GM19240 (cell line): ENCODE measurements at regions not wholly inside any gene's neighbourhood (a gene's known extent, or its start where the extent isn't known, plus 50 kb on each side); places are given as distances from the start of the nearest gene placed in this dataset.

Experiments used
- DNase-seq: peaks from one replicate; pipeline ENCODE4 v3.0.0; 2011; ENCODE audit warnings: low spot score; ENCODE audit not compliant: insufficient read length

- no peak for DNase-seq
Observed at GRCh38 chr5:6026766-6027406, 351.5 kb downstream of the MED10 start.

- DNase-seq = no peak
Observed at GRCh38 chr5:6019612-6020011, 358.7 kb downstream of the MED10 start.

DNA sequence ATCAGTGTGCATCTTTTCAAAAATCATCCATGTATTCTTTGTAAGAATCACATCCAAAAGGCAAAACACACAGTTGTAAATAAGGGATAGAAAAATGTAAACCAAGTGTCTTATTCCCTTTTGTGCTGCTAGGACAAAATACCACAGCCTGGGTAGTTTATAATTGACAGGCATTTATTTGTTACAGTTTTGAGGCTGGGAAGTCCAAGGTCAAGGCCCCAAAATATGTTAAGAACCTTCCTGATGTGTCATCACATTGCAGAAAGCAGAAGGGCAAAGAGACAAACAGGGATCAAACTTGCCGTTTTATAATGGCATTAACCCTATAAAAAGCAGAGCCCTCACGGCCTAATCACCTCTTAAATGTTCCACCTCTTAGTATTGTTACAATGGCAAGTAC, 364.8 kb downstream of the MED10 start:
- no peak for DNase-seq

DNA sequence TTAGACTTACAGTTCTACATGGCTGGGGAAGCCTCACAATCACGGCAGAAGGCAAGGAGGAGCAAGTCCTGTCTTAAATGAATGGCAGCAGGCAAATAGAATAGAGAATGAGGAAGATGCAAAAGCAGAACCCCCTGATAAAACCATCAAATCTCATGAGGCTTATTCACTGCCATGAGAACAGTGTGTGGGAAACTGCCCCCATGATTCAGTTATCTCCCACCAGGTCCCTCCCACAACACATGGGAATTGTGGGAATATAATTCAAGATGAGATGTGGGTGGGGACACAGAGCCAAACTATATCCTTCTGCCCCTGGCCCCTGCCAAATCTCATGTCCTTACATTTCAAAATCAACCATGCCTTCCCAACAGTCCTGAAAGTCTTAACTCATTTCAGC, 367.1 kb downstream of the MED10 start:
- DNase-seq = no peak

- no peak for DNase-seq
Observed at GRCh38 chr5:6006838-6007314, 371.5 kb downstream of the MED10 start.

- DNase-seq = no peak
Observed at GRCh38 chr5:6003040-6003825, 375.1 kb downstream of the MED10 start.

GRCh38 chr5:6000867-6001266, 377.5 kb downstream of the MED10 start:
- DNase-seq = no peak

DNA sequence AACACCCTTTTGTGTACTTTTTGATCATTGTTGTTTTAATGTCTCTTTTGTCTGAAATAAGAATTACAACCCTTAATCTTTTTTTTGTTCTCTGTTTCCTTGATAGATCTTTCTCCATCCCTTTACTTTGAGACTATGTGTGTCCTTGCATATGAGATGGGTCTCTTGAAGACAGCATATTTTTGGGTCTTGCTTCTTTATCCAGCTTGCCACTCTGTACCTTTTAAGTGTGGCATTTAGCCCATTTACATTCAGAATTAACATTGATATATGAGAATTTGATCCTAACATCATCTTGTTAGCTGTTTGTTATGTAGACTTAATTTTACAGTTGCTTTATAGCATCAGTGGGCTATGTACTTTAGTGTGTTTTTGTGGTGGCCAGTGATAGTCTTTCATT, 382.5 kb downstream of the MED10 start:
- DNase-seq = no peak

GRCh38 chr5:5986492-5987178, 391.7 kb downstream of the MED10 start:
- DNase-seq = no peak

- no peak for DNase-seq
Observed at GRCh38 chr5:5985332-5985731, 393.0 kb downstream of the MED10 start.

DNA sequence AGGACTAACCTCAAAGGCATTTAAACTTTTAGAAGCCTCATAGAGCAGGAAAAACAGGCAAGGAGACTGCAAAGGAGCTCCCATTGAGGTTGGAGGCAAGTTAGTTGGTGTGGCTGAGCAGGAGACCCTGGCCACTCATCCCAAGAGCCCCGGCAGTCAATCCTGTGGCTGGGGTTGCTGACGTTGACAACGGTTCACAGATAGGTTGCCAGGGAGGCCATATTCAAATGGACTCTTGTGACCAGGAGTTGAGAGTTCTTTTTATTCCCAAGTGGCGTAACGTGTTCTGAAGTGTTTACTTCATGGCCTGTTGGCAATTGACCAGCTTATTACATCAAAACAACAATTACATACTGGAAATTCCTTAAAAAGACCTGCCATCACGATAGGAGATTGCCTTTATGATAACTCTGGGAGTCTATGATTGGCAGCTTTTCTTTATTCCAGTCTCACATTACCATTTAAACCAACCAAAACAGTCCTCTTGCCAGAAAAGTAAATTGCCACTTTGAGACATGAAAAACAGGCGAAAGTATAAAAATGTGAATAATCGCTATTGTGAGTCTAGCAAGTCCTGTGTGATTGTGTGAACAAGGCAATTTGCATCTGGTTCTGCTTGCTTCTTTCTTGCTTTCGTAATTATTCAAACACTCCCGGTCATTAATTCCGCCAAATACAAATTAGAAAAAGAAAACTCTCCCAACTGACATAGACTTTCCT, 394.9 kb downstream of the MED10 start:
- no peak for DNase-seq

DNA sequence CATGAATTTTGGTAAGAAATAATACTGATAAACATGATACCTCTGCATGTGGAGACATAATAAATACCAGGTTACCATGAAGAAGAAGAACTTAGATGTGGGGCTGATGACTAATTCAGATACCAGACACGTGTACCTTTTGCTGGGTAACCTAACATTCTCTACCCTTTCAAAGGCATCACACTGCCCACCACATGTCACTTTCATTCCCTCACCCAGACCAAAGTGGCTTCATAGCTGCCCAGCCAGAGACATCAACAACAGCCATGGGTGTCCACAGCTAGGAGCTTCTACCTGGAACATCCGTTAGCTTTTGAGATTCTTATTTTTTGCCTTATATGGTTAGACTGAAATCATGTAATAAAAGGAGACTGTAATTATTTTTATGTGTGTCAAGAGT, 396.8 kb downstream of the MED10 start:
- DNase-seq = no peak

DNA sequence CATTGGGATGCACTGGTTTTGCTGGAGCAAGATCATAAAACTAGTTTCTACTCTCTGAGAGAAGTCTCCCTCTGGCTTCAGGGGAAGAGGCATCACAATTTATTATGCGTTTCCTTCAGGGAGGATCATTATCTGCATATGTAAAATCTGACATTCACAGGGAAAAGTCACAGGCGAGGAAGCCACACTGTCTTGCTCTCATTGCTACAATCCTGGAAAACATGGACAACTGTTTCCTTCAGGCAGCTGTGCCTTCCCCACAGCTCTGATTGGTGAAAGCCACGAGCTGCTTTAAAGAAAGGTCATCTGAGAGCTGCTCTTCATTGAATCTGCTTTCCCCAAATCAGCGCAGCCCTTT, 397.8 kb downstream of the MED10 start:
- DNase-seq = no peak

GRCh38 chr5:5979761-5980537, 398.4 kb downstream of the MED10 start:
- DNase-seq = no peak

DNA sequence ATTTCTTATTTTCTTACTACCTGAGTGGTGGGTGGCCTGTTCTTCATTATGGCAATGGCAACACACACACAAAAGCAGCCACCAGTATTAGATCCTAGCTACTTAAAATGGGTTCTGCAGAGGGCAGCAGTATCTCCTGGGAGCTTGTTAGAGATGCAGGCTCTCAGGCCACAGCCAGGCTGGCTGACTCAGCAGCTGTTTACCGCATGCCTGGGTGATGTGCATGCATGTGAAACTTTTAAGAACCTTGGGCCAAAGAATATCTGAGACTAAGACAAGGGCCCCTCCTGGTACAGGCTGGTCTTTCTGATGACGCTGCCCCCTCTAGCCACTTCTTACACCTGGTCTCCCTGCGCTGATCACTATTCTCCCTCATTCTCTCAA, 399.0 kb downstream of the MED10 start:
- no peak for DNase-seq

DNA sequence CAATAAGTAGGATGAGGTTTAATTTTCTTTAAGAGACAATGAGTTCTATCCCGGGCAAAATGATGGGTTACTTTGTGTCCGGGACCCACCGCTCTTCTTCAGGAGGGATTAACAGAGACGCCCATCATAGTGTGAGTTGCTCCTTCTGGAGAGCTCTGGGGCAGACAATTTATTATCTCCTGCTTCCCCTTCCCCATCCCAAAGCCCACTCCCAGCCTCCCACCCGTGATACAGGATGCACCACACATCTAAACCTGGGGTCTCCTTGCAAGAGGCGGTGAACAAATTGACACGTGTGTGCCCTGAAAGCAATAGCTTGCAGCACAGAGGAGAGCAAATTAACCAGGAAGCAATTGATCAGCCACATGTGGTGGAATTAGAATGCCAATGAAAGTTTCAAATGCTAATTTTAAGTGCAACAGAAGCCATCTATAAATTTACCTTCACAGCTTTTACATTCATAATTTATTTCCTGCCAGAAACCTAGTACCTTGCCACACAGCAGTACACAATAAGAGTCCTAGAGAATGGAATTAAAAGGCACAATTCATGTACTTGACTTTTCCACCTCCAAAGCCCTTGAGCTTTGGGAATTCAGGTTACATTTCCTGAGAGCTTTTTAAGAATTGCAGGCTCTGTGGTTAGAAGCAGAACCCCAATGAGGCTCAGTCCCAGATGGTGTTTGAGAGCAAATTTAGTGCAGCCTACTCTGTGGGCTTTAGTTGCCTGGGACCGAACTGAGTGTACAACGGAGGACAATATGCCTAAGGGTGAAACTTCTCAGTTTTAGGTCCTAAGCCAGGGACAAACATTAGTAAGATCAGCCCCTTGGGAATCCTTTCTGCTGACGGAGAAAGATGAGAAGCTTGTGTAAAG, 399.6 kb downstream of the MED10 start:
- no peak for DNase-seq

DNA sequence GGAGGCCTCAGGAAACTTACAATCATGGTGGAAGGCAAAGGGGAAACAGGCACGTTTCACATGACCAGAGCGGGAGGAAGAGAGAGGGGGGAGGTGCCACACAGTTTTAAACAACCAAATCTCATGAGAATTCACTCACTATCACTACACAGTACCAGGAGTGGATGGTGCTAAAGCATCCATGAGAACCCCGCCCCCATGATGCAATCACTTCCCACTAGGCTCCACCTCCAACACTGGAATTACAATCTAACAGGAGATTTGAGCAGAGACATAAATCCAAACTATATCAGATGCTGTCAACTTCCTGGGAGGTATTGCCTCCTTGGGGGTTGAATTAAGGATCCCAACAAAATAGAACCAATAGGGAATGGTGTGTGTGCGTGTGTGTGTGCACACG, 407.1 kb downstream of the MED10 start:
- no peak for DNase-seq

- DNase-seq = no peak
Observed at GRCh38 chr5:5969942-5970483, 408.3 kb downstream of the MED10 start.

- no peak for DNase-seq
Observed at GRCh38 chr5:5968981-5969380, 409.4 kb downstream of the MED10 start.

DNA sequence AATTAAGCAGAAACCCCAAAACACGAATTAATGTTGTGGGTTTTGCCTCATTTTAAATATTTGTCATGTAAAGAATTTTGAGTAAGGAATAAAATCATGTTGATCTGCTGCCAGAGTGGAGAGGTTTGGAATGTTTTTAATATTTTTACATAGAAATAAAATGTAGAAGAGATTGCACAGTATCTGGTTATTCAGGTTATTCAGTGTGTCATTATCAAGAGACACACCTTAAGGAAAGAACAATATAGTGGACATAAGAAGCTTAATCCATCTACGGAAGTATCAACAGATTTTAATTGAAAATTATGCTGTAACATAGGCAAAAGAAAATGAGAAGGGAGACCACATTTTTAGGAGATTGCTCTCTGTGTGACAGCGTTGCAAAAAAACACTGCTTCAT, 410.4 kb downstream of the MED10 start:
- no peak for DNase-seq
